PC-3 (cell line): ENCODE measurements at regions not wholly inside any gene's neighbourhood (a gene's known extent, or its start where the extent isn't known, plus 50 kb on each side); places are given as distances from the start of the nearest gene placed in this dataset.
"Not testable (repeated sequence)": the region's sequence is repeated elsewhere in the genome, so short reads cannot be mapped to it uniquely, and the experiment has no call there.

ENCODE experiments used
- CTCF ChIP-seq: fragments of 300-600 bp; sonication (generic); conservative IDR thresholded peaks from 2 replicates; pipeline ENCODE4 v1.5.1; 2017; ENCODE audit warnings: antibody characterized with exemption, low read depth, mild to moderate bottlenecking, low read length
- EZH2 ChIP-seq: fragments of 300-600 bp; sonication (generic); IDR thresholded peaks from one replicate; pipeline ENCODE4 v1.6.1; 2017; ENCODE audit warnings: antibody characterized with exemption, mild to moderate bottlenecking, low read length; ENCODE audit not compliant: unreplicated experiment
- EZH2phosphoT487 ChIP-seq: fragments of 300-600 bp; sonication (generic); IDR thresholded peaks from 2 replicates; pipeline ENCODE4 v1.6.1; 2018; ENCODE audit warnings: mild to moderate bottlenecking, antibody characterized with exemption, low read length, borderline replicate concordance

- not testable (repeated sequence) for TF ChIP-seq CTCF, EZH2, EZH2phosphoT487
Observed at GRCh38 chr6:141926200-141926900, 206.4 kb upstream of the GJE1 start.
